ENCODE measurements at regions not wholly inside any gene's neighbourhood (a gene's known extent, or its start where the extent isn't known, plus 50 kb on each side); places are given as distances from the start of the nearest gene placed in this dataset.

DNA sequence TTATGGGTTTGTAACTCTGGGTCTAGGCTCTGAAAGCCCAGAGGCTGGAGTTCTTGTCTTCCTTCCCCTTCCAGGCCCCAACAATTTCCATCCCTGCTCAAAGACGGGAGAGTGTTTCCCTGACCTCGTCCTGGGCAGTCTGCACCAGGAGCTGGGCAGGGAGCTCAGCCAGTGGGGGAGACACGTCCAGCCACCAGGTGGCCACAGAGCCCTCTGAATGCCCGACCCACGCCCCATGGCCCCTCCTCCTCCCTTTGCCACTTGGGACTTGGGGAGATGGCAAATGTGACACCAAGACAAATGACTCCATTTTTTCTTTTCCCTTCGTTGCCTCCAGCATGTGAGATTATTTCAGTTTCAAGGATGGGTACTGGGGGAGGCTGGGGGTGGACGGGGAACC is 159.9 kb upstream of the AJAP1 start:
- peaks cover 0 to 10% (median 0%) of the 10 kb centered on the region in 4 donors for H3K9me3 ChIP-seq
- DNase-seq: no peak
- no peak overlapping the region for H3K27ac ChIP-seq
- H3K36me3 ChIP-seq: no peaks in the 10 kb centered on the region
- no peak overlapping the region for H3K4me3 ChIP-seq
- WGBS, 5 donors: 19 to 29% (median 22%) methylated on average over 7 of the region's 7 CpGs
- TF ChIP-seq POLR2AphosphoS5 (IDR thresholded peaks at IDR 0.05): no peak
- no peak for TF ChIP-seq EP300 (IDR thresholded peaks at IDR 0.05)
- TF ChIP-seq, protein P1, sequence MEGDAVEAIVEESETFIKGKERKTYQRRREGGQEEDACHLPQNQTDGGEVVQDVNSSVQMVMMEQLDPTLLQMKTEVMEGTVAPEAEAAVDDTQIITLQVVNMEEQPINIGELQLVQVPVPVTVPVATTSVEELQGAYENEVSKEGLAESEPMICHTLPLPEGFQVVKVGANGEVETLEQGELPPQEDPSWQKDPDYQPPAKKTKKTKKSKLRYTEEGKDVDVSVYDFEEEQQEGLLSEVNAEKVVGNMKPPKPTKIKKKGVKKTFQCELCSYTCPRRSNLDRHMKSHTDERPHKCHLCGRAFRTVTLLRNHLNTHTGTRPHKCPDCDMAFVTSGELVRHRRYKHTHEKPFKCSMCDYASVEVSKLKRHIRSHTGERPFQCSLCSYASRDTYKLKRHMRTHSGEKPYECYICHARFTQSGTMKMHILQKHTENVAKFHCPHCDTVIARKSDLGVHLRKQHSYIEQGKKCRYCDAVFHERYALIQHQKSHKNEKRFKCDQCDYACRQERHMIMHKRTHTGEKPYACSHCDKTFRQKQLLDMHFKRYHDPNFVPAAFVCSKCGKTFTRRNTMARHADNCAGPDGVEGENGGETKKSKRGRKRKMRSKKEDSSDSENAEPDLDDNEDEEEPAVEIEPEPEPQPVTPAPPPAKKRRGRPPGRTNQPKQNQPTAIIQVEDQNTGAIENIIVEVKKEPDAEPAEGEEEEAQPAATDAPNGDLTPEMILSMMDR (IDR thresholded peaks at IDR 0.05): no peak
- TF ChIP-seq POLR2A (IDR thresholded peaks at IDR 0.05): no peak
- intact Hi-C loops (cut with DNase I; ENCODE audit: low total_unique reads): no loop called here
- H3K4me1 ChIP-seq: no peaks in the 10 kb centered on the region
- peaks cover 0 to 33% (median 7%) of the 10 kb centered on the region in 3 donors for H3K27me3 ChIP-seq

GRCh38 chr1:4495809-4496208 is 158.6 kb upstream of the AJAP1 start:
- intact Hi-C loops (cut with DNase I; ENCODE audit: low total_unique reads): no loop called here
- H3K9me3 ChIP-seq: peaks cover 0 to 10% (median 0%) of the 10 kb centered on the region in 4 donors
- 60 to 76% (median 71%) methylated on average over 12 of the region's 12 CpGs for WGBS, 5 donors
- no peak overlapping the region for H3K27ac ChIP-seq
- H3K27me3 ChIP-seq: peaks cover 0 to 40% (median 7%) of the 10 kb centered on the region in 3 donors
- H3K4me3 ChIP-seq: no peak overlapping the region
- no peaks in the 10 kb centered on the region for H3K4me1 ChIP-seq
- no peak for DNase-seq
- TF ChIP-seq, protein P1 (IDR thresholded peaks at IDR 0.05): no peak
- H3K36me3 ChIP-seq: no peaks in the 10 kb centered on the region

DNA sequence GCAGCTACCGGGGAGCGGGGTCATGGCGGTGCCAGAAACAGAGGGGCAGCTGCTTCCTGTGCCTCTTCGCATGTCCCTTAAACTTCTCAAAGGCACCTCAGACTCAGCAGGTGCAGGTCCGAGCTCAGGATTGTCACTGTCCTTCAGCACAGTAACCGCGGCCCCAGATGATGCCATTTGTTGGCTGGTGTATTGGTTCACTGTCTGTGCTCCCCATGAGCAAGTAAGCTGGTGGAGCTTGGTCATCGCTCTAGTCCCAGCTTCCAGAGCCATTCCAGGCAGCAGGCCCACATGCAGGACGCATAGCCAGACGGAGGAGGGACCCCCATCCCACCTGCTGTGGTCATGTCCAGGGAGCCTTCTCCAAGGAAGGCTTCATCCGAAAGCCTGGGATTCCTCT is 154.0 kb upstream of the AJAP1 start:
- Histone ChIP-seq H3K36me3 (no peaks in the 10 kb centered on the region), H3K27me3 (peaks cover 0 to 22% (median 0%) of the 10 kb centered on the region in 3 donors), H3K27ac (no peak overlapping the region), H3K4me3 (no peak overlapping the region), H3K4me1 (no peaks in the 10 kb centered on the region), H3K9me3 (no peaks in the 10 kb centered on the region)
- intact Hi-C loops (cut with DNase I; ENCODE audit: low total_unique reads): no loop called here
- 87 to 97% (median 91%) methylated on average over 10 to 11 of the region's 11 CpGs for WGBS, 5 donors
- DNase-seq: no peak
- TF ChIP-seq EP300 (IDR thresholded peaks at IDR 0.05) (no peak), POLR2AphosphoS5 (IDR thresholded peaks at IDR 0.05) (no peak), POLR2A (IDR thresholded peaks at IDR 0.05) (no peak)
- TF ChIP-seq, protein P1 (IDR thresholded peaks at IDR 0.05): no peak

DNA sequence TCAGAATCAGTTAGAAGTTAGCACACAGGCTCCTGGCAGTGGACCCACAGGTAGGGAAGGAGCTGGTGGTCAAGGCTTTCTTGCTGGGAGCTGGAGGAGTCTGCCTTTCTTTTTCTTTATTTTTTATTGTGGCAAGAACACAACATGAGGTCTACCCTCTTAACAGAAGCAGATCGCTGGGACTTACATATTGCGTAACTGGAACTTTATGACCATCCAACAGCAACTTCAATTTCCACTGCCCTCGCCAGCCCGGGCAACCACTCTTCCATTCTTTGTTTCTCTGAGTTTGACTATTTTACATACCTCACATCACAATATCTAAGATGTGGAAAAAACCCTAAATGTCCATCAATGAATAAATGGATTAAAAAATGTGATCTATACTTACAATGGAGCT is 147.8 kb upstream of the AJAP1 start:
- peaks cover 0 to 36% (median 4%) of the 10 kb centered on the region in 3 donors for H3K27me3 ChIP-seq
- no peaks in the 10 kb centered on the region for H3K9me3 ChIP-seq
- H3K4me1 ChIP-seq: no peaks in the 10 kb centered on the region
- no peak overlapping the region for H3K4me3 ChIP-seq
- intact Hi-C loops (cut with DNase I; ENCODE audit: low total_unique reads): no loop called here
- TF ChIP-seq POLR2AphosphoS5 (IDR thresholded peaks at IDR 0.05) (no peak), POLR2A (IDR thresholded peaks at IDR 0.05) (no peak), EP300 (IDR thresholded peaks at IDR 0.05) (no peak)
- TF ChIP-seq, protein P1 (IDR thresholded peaks at IDR 0.05): no peak
- no peaks in the 10 kb centered on the region for H3K36me3 ChIP-seq
- no peak for DNase-seq
- WGBS, 5 donors: 87 to 92% (median 90%) methylated on average over 4 of the region's 4 CpGs
- no peak overlapping the region for H3K27ac ChIP-seq
